Trophoblast cell (in vitro differentiated cells and primary cell): ENCODE measurements at regions not wholly inside any gene's neighbourhood (a gene's known extent, or its start where the extent isn't known, plus 50 kb on each side); places are given as distances from the start of the nearest gene placed in this dataset.

Experiments used
- DNase-seq, 2 donors: peaks; one replicate each; pipeline ENCODE4 v3.0.0-alpha.2; 2016
- H2AFZ ChIP-seq: 2 replicates; pipeline ENCODE4 v1.6.1; 2013; ENCODE audit warnings: low read length, moderate library complexity, mild to moderate bottlenecking; ENCODE audit not compliant: insufficient read depth, poor library complexity
- H2AK5ac ChIP-seq: 2 replicates; pipeline ENCODE4 v1.6.1; 2013; ENCODE audit warnings: mild to moderate bottlenecking, low read length
- H2BK120ac ChIP-seq: 2 replicates; pipeline ENCODE4 v1.6.1; 2013; ENCODE audit warnings: low read length, mild to moderate bottlenecking, moderate library complexity; ENCODE audit not compliant: insufficient read depth, poor library complexity
- H2BK12ac ChIP-seq: 2 replicates; pipeline ENCODE4 v1.6.1; 2013; ENCODE audit warnings: mild to moderate bottlenecking, low read length, moderate library complexity
- H2BK5ac ChIP-seq: 2 replicates; pipeline ENCODE4 v1.6.1; 2013; ENCODE audit warnings: low read length, low read depth, moderate library complexity, mild to moderate bottlenecking; ENCODE audit not compliant: poor library complexity
- H3K14ac ChIP-seq: 2 replicates; pipeline ENCODE4 v1.6.1; 2013; ENCODE audit warnings: mild to moderate bottlenecking, low read length
- H3K18ac ChIP-seq: 2 replicates; pipeline ENCODE4 v1.6.1; 2013; ENCODE audit warnings: mild to moderate bottlenecking, low read length
- H3K23ac ChIP-seq: 2 replicates; pipeline ENCODE4 v1.6.1; 2013; ENCODE audit warnings: low read length
- H3K27ac ChIP-seq: 2 replicates; pipeline ENCODE4 v1.5.1; 2013; ENCODE audit warnings: low read depth, mild to moderate bottlenecking, inconsistent platforms, low read length, moderate library complexity
- H3K27me3 ChIP-seq: 2 replicates; pipeline ENCODE4 v1.6.1; 2013; ENCODE audit warnings: inconsistent platforms, mild to moderate bottlenecking, low read length, moderate library complexity; ENCODE audit not compliant: insufficient read depth
- H3K36me3 ChIP-seq, 2 experiments: 1 replicate in 1 of 2; 2 replicates in 1 of 2; pipeline ENCODE4 v1.6.1; 2013; ENCODE audit warnings: low read length in 2 of 2, mild to moderate bottlenecking in 2 of 2, moderate library complexity in 1 of 2; ENCODE audit not compliant: insufficient read depth in 2 of 2, control insufficient read depth in 1 of 2
- H3K4ac ChIP-seq: 2 replicates; pipeline ENCODE4 v1.6.1; 2013; ENCODE audit warnings: low read depth, mild to moderate bottlenecking, low read length, moderate library complexity
- H3K4me1 ChIP-seq, 2 experiments: 1 replicate in 1 of 2; 2 replicates in 1 of 2; pipeline ENCODE4 v1.6.1; 2013; ENCODE audit warnings: low read length in 2 of 2, mild to moderate bottlenecking in 2 of 2, moderate library complexity in 1 of 2; ENCODE audit not compliant: insufficient read depth in 2 of 2, control insufficient read depth in 1 of 2
- H3K4me2 ChIP-seq: 2 replicates; pipeline ENCODE4 v1.6.1; 2013; ENCODE audit warnings: inconsistent platforms, mild to moderate bottlenecking, low read length, moderate library complexity
- H3K4me3 ChIP-seq: 2 replicates; pipeline ENCODE4 v1.5.1; 2013; ENCODE audit warnings: mild to moderate bottlenecking, low read depth, low read length, inconsistent platforms
- H3K79me1 ChIP-seq: one replicate; pipeline ENCODE4 v1.6.1; 2013; ENCODE audit warnings: low read length
- H3K79me2 ChIP-seq: 2 replicates; pipeline ENCODE4 v1.6.1; 2013; ENCODE audit warnings: low read length, mild to moderate bottlenecking; ENCODE audit not compliant: control insufficient read depth, insufficient read depth, poor library complexity
- H3K9ac ChIP-seq: 2 replicates; pipeline ENCODE4 v1.6.1; 2013; ENCODE audit warnings: mild to moderate bottlenecking, low read length
- H3K9me3 ChIP-seq: 2 replicates; pipeline ENCODE4 v1.6.1; 2013; ENCODE audit warnings: low read depth, mild to moderate bottlenecking, control low read depth, inconsistent platforms, low read length; ENCODE audit not compliant: insufficient read depth
- H4K12ac ChIP-seq: 2 replicates; pipeline ENCODE4 v1.6.1; 2013; ENCODE audit warnings: low read depth, mild to moderate bottlenecking, low read length, moderate library complexity
- H4K8ac ChIP-seq: 2 replicates; pipeline ENCODE4 v1.6.1; 2013; ENCODE audit warnings: low read depth, mild to moderate bottlenecking, low read length, moderate library complexity
- H4K91ac ChIP-seq: one replicate; pipeline ENCODE4 v1.6.1; 2013; ENCODE audit warnings: low read depth, mild to moderate bottlenecking, low read length, moderate library complexity
- WGBS: extraction: QIAGEN DNeasy Blood & Tissue Kit; methylation state at CpG from one replicate; pipeline ENCODE4 v1.1.7; 2013; ENCODE audit warnings: missing lambda C conversion rate; ENCODE audit not compliant: insufficient read length, insufficient coverage; ENCODE audit errors: extremely low coverage; 5-methylcytosine and 5-hydroxymethylcytosine counted together

- no peaks in the 10 kb centered on the region for H3K4me1 ChIP-seq
- no peak overlapping the region for H2AK5ac ChIP-seq
- no peak overlapping the region for H3K4ac ChIP-seq
- no peak overlapping the region for H3K23ac ChIP-seq
- no peak overlapping the region for H3K18ac ChIP-seq
- no peak overlapping the region for H3K27ac ChIP-seq
- no peak overlapping the region for H2BK120ac ChIP-seq
- H2AFZ ChIP-seq = no peak overlapping the region
- no peak overlapping the region for H2BK5ac ChIP-seq
- no peak overlapping the region for H3K14ac ChIP-seq
- H2BK12ac ChIP-seq = no peak overlapping the region
- no peak overlapping the region for H3K4me2 ChIP-seq
- H4K8ac ChIP-seq = no peak overlapping the region
- H3K27me3 ChIP-seq = no peaks in the 10 kb centered on the region
- H3K79me2 ChIP-seq = no peaks in the 10 kb centered on the region
- no peak overlapping the region for H4K12ac ChIP-seq
- no peak overlapping the region for H3K9ac ChIP-seq
- no peak for DNase-seq
- no peaks in the 10 kb centered on the region for H3K36me3 ChIP-seq
- H4K91ac ChIP-seq = no peak overlapping the region
- H3K4me3 ChIP-seq = no peak overlapping the region
- no CpG with 5 or more reads among the region's 1 CpG for WGBS
- no peaks in the 10 kb centered on the region for H3K79me1 ChIP-seq
- no peaks in the 10 kb centered on the region for H3K9me3 ChIP-seq
Observed at GRCh38 chr16:51683882-51684281, 532.8 kb upstream of the SALL1 start.

- no peak overlapping the region for H3K27ac ChIP-seq
- H4K91ac ChIP-seq = no peak overlapping the region
- no peak overlapping the region for H2BK12ac ChIP-seq
- no peaks in the 10 kb centered on the region for H3K36me3 ChIP-seq
- H3K4me1 ChIP-seq = no peaks in the 10 kb centered on the region
- no CpG with 5 or more reads among the region's 3 CpGs for WGBS
- no peak overlapping the region for H4K12ac ChIP-seq
- DNase-seq = no peak
- H3K14ac ChIP-seq = no peak overlapping the region
- H3K27me3 ChIP-seq = no peaks in the 10 kb centered on the region
- H2BK120ac ChIP-seq = no peak overlapping the region
- no peak overlapping the region for H3K4ac ChIP-seq
- H3K4me2 ChIP-seq = no peak overlapping the region
- H2AK5ac ChIP-seq = no peak overlapping the region
- no peak overlapping the region for H2BK5ac ChIP-seq
- H4K8ac ChIP-seq = no peak overlapping the region
- H3K79me1 ChIP-seq = no peaks in the 10 kb centered on the region
- H3K79me2 ChIP-seq = no peaks in the 10 kb centered on the region
- H3K4me3 ChIP-seq = no peak overlapping the region
- no peaks in the 10 kb centered on the region for H3K9me3 ChIP-seq
- H3K18ac ChIP-seq = no peak overlapping the region
- H3K23ac ChIP-seq = no peak overlapping the region
- H2AFZ ChIP-seq = no peak overlapping the region
- H3K9ac ChIP-seq = no peak overlapping the region
Observed at GRCh38 chr16:51682905-51683304, 531.8 kb upstream of the SALL1 start.

DNA sequence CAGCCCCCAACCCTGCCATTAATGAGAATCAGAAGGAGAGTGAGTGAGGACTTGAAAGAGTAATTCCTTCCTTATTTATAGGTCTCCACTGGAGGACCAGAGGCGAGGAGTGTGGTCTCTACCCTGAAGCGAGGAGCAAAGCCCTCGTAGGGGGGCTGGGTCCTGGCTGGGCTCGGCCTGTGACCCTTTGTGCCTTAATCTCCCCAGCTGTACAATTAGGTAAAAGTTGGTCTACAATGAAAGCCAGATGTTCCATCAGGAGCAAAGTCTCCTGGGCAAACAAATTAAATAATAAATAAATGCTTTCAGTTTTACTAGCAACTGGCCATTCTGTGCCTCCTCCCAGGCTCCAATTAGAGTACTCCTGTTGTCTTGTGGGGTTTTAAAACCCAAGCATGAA is 523.5 kb upstream of the SALL1 start:
- Histone ChIP-seq H4K8ac (no peak overlapping the region), H3K4me1 (no peaks in the 10 kb centered on the region), H3K27me3 (no peaks in the 10 kb centered on the region), H3K4me3 (no peak overlapping the region), H3K79me2 (no peaks in the 10 kb centered on the region), H3K14ac (no peak overlapping the region), H3K4ac (no peak overlapping the region), H2AFZ (no peak overlapping the region), H3K9me3 (no peaks in the 10 kb centered on the region), H3K18ac (no peak overlapping the region), H3K9ac (no peak overlapping the region), H4K12ac (no peak overlapping the region), H3K27ac (no peak overlapping the region), H3K36me3 (no peaks in the 10 kb centered on the region), H2BK120ac (no peak overlapping the region), H4K91ac (no peak overlapping the region), H2AK5ac (no peak overlapping the region), H2BK5ac (no peak overlapping the region), H3K79me1 (no peaks in the 10 kb centered on the region), H3K4me2 (no peak overlapping the region), H2BK12ac (no peak overlapping the region), H3K23ac (no peak overlapping the region)
- DNase-seq = no peak
- WGBS = no CpG with 5 or more reads among the region's 4 CpGs

GRCh38 chr16:51670527-51670926 is 519.5 kb upstream of the SALL1 start:
- H3K27ac ChIP-seq = no peak overlapping the region
- H3K79me2 ChIP-seq = no peaks in the 10 kb centered on the region
- H2BK120ac ChIP-seq = no peak overlapping the region
- no peak overlapping the region for H3K18ac ChIP-seq
- no peak overlapping the region for H3K4ac ChIP-seq
- no peak overlapping the region for H2AFZ ChIP-seq
- no peaks in the 10 kb centered on the region for H3K36me3 ChIP-seq
- H3K4me2 ChIP-seq = no peak overlapping the region
- H4K8ac ChIP-seq = no peak overlapping the region
- no peak overlapping the region for H3K14ac ChIP-seq
- DNase-seq = no peak
- H3K9me3 ChIP-seq = no peaks in the 10 kb centered on the region
- H3K23ac ChIP-seq = no peak overlapping the region
- H2BK5ac ChIP-seq = no peak overlapping the region
- no peak overlapping the region for H2BK12ac ChIP-seq
- no peaks in the 10 kb centered on the region for H3K79me1 ChIP-seq
- H2AK5ac ChIP-seq = no peak overlapping the region
- H3K9ac ChIP-seq = no peak overlapping the region
- no peak overlapping the region for H4K12ac ChIP-seq
- peaks cover 3% of the 10 kb centered on the region in 2 experiments for H3K4me1 ChIP-seq
- 100% methylated on average over 2 of the region's 3 CpGs for WGBS
- H4K91ac ChIP-seq = no peak overlapping the region
- no peaks in the 10 kb centered on the region for H3K27me3 ChIP-seq
- no peak overlapping the region for H3K4me3 ChIP-seq
